GM21367 (cell line): ENCODE measurements at regions not wholly inside any gene's neighbourhood (a gene's known extent, or its start where the extent isn't known, plus 50 kb on each side); places are given as distances from the start of the nearest gene placed in this dataset.

Experiments
- ATAC-seq: cut with Tn5 transposase; IDR thresholded peaks from one replicate; pipeline ENCODE4 v1.9.1; 2021; ENCODE audit not compliant: unreplicated experiment

- no peak for ATAC-seq
These were observed 608.2 kb downstream of the NSUN3 start for GRCh38 chr3:94671078-94671477.

DNA sequence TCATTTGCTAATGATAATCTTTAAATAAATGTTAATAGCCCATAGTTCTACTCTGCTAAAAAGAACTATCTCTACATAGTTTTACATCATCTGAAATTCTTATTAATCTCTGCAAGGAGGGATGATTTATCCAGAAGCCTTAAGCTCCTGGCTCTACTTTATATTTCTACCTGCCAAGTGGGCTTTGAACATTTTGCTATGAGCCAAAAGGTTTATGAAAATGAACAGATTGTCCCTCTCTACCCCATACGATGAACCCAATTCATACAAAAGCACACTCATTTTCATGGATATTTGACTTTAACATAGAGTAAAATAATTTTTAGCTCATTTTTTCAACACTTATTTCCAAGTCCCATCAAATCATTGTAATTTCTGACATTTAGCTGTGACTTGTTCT lies 611.0 kb downstream of the NSUN3 start:
- no peak for ATAC-seq

DNA sequence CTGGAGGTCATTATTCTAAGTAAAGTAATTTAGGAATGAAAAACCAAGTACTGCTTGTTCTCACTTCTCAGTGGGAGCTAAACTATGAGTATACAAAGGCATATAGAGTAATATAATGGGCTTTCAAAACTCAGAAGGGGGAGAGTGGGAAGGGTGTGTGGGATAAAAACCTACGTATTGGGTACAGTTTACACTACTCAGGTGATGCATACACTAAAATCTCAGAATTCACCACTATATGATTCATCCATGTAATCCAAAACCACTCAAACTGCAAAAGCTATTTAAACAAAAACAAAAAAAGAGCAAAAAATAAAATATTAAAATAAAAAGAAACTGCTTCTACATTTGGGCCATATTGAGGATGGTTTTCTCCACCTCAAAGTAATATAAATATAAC lies 623.3 kb downstream of the NSUN3 start:
- no peak for ATAC-seq

GRCh38 chr3:94693997-94694640 lies 631.3 kb downstream of the NSUN3 start:
- no peak for ATAC-seq

- ATAC-seq = no peak
These were observed 632.0 kb downstream of the NSUN3 start for GRCh38 chr3:94694894-94695293.

- ATAC-seq = no peak
These were observed 641.6 kb downstream of the NSUN3 start for GRCh38 chr3:94704467-94704866.

GRCh38 chr3:94709249-94709902 lies 646.5 kb downstream of the NSUN3 start:
- ATAC-seq = no peak

GRCh38 chr3:94714194-94714593 lies 651.3 kb downstream of the NSUN3 start:
- ATAC-seq = no peak

DNA sequence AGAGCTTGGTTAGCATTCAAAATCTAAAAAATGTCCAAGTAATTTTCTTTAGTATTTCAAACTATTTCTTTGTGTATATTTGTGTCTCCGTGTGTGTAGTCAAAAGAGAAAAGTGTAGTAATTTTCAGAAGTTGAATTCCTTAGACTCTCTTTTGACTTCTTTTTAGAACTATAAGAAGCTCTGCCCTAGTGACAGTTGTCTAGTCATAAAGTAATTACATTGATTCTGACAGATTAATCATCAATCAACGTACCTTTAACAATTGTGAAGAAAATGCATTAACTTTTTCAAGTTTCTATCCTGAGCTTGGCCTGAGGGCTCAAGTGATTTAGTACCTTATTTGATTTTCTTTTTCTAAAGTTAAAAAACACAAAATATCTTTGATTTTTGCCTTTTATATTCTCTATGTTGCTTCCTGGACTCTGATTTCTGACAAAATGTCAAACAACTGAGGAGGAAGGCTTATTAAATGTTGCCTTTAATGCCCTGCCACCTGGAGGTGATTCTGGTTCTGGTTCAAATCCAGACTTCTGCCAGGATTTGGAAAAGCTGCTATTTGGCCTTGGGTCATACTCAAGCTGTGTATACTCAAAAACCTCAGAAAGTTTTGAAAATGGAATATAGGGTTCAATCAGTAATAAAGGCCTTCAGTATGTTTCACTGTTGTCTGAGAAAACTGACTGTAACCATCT lies 653.6 kb downstream of the NSUN3 start:
- ATAC-seq = no peak

GRCh38 chr3:94734206-94734605 lies 671.3 kb downstream of the NSUN3 start:
- no peak for ATAC-seq

DNA sequence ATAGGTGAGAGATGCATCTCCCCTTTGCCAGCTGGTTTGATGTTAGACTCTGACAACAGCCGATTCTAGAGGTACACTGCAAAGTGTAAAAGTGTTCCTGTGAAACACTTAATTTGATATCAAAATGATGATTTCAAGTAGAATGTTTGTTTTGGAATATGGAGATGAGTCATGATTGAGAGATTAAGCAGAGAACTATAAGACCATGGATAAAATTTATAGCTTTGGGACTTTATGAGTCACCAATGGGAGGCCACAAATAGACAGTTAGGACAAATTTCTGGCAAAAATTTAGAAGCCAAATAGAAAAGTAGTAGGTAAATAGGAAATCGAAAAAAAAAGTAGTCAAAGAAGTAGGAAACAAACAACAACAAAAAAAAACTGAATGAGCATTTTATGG lies 672.5 kb downstream of the NSUN3 start:
- ATAC-seq = no peak

DNA sequence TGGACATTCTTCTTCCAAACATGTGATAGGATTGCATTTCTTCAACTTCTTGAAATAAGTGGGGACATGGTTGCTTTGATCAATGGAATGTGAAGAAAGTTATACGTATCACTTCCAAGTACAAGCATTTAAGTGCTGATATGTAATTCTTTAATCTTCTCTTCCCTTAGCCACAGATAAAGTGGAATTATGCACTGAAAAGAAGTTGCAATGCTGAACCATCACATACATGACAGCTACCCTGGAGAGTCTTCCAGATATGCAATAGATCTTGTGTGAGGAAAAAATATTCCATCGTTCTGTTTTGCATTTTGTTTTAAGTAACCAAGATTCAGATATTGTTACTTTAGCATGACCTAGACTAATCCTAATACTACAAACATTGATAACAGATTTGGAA lies 674.3 kb downstream of the NSUN3 start:
- ATAC-seq = no peak

- no peak for ATAC-seq
These were observed 676.6 kb downstream of the NSUN3 start for GRCh38 chr3:94739420-94739819.

GRCh38 chr3:94758751-94759150 lies 695.9 kb downstream of the NSUN3 start:
- ATAC-seq = no peak

DNA sequence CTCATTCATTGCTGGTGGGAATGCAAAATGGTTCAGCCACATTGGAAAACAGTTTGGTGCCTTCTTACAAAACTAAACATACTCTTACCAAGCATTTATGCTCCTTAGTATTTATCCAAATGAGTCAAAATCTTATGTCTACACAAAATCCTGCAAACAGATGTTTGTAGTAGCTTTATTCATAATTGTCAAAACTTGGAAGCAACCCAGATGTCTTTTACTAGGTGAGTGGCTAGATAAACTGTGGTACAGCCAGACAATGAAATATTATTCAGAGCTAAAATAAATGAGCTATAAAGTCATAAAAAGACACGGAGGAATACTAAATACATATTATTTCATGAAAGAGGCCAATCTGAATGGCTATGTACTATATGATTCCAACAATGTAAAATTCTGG lies 709.5 kb downstream of the NSUN3 start:
- no peak for ATAC-seq

- no peak for ATAC-seq
These were observed 712.9 kb downstream of the NSUN3 start for GRCh38 chr3:94775746-94776145.

- no peak for ATAC-seq
These were observed 713.6 kb downstream of the NSUN3 start for GRCh38 chr3:94776401-94776915.

- no peak for ATAC-seq
These were observed 715.4 kb downstream of the NSUN3 start for GRCh38 chr3:94778289-94778688.

DNA sequence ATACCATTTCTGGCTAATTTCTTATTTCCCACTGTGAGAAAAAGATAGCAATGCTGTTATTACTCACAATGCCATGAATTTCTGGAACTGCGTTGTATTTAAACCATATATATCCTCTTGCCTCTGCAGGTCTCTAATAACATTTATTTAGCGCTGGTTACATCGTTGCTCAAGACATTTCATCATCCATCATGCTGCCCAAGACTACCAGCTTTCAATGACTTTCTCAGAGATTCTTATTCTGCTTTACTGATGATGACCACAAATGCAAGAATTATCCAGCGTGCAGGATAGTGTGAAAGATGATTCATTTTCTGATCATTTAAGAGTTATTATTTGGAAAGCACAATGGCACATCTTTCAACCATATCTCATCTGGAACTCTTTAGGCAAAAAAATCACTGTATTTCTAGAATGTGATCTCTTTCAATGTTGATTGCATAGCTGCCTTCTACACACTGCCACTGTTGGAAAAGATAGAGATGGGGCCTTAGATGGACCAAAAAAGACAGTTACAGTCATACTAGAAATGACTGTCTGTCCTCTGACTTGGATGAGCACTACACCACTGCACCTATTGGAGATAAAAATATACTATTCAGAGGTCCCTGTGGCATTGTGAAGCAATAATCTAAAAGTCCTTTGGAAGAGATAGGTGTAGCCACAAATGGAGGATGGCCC lies 716.1 kb downstream of the NSUN3 start:
- no peak for ATAC-seq

GRCh38 chr3:94779699-94780098 lies 716.8 kb downstream of the NSUN3 start:
- ATAC-seq = no peak

GRCh38 chr3:94784274-94784673 lies 721.4 kb downstream of the NSUN3 start:
- ATAC-seq = no peak

DNA sequence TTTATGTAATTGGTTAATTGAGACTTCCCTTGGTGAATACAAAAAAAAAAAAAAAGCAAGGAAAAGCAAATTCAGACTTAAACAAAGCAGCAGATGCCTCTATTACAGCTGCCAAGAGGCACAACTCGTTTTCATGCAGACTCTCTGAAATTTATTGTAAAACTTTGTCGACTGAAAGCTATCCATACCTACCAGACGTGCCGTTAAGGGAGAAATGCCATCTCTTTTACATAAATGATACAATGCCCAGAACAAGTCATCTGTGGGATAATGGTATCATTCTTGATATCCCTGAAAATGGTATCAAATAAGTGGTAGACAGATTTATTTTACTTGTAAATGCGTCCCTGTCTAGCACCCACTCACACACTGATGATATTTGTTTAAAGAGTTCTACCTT lies 724.2 kb downstream of the NSUN3 start:
- no peak for ATAC-seq
